ENCODE measurements at regions not wholly inside any gene's neighbourhood (a gene's known extent, or its start where the extent isn't known, plus 50 kb on each side); places are given as distances from the start of the nearest gene placed in this dataset.
"Not testable (repeated sequence)": the region's sequence is repeated elsewhere in the genome, so short reads cannot be mapped to it uniquely, and the experiment has no call there.

GRCh38 chrX:80912351-80912750, 102.7 kb upstream of the BRWD3 start:
- DNase-seq (ENCODE audit: low spot score); ATAC-seq; H3K4me2 ChIP-seq; H3K4me1 ChIP-seq (ENCODE audit: insufficient read depth); H3K4me1 Mint-ChIP-seq; H3K9me2 ChIP-seq (ENCODE audit: insufficient read depth); H3K79me2 ChIP-seq (replicated peaks; ENCODE audit: insufficient read depth); H3K27ac ChIP-seq (ENCODE audit: low read depth); H2AFZ ChIP-seq; H3K27me3 Mint-ChIP-seq (ENCODE audit: insufficient read depth, low read depth, poor library complexity); H4K20me1 ChIP-seq (replicated peaks; ENCODE audit: insufficient read depth); H3K4me3 Mint-ChIP-seq; H3F3A ChIP-seq (replicated peaks; ENCODE audit: low read depth); H3K36me3 ChIP-seq (ENCODE audit: insufficient read depth); H3K4me3 ChIP-seq; H3K27ac Mint-ChIP-seq; H3K36me3 Mint-ChIP-seq (ENCODE audit: low read depth); H3K27me3 ChIP-seq (ENCODE audit: insufficient read depth): not testable (repeated sequence)
- peaks cover 43% of the 10 kb centered on the region for H3K9me3 Mint-ChIP-seq

- no peak overlapping the region for H3K4me3 ChIP-seq
- no peaks in the 10 kb centered on the region for H3K27me3 ChIP-seq (ENCODE audit: insufficient read depth)
- TF ChIP-seq NANOG (IDR thresholded peaks at IDR 0.05; ENCODE audit: borderline replicate concordance) (no peak), REST (IDR thresholded peaks at IDR 0.05; ENCODE audit: unreplicated experiment) (no peak), ZNF331 (CRISPR knock-in tag; IDR thresholded peaks at IDR 0.05; ENCODE audit: low read depth) (no peak), CREB1 (CRISPR knock-in tag; IDR thresholded peaks at IDR 0.05; ENCODE audit: low read depth) (no peak), JUNB (IDR thresholded peaks at IDR 0.05; ENCODE audit: unreplicated experiment) (no peak), ZNF114 (CRISPR knock-in tag; IDR thresholded peaks at IDR 0.05) (no peak), EZH2 (IDR thresholded peaks at IDR 0.05; ENCODE audit: low read depth, unreplicated experiment) (no peak), ZNF462 (CRISPR knock-in tag; IDR thresholded peaks at IDR 0.05) (no peak), POLR2AphosphoS5 (IDR thresholded peaks at IDR 0.05; ENCODE audit: low read depth) (no peak)
- H3K27ac Mint-ChIP-seq, result no peak overlapping the region
- H3K79me2 ChIP-seq (replicated peaks; ENCODE audit: insufficient read depth), result no peaks in the 10 kb centered on the region
- DNase-seq (ENCODE audit: low spot score) (no peak), ATAC-seq (no peak)
- no peak overlapping the region for H2AFZ ChIP-seq
- H4K20me1 ChIP-seq (replicated peaks; ENCODE audit: insufficient read depth), result no peaks in the 10 kb centered on the region
- H3K4me2 ChIP-seq, result no peak overlapping the region
- H3K9me2 ChIP-seq (ENCODE audit: insufficient read depth), result no peaks in the 10 kb centered on the region
- H3K27me3 Mint-ChIP-seq (ENCODE audit: insufficient read depth, low read depth, poor library complexity), result no peaks in the 10 kb centered on the region
- no peaks in the 10 kb centered on the region for H3F3A ChIP-seq (replicated peaks; ENCODE audit: low read depth)
- H3K27ac ChIP-seq (ENCODE audit: low read depth), result no peak overlapping the region
- H3K36me3 ChIP-seq (ENCODE audit: insufficient read depth), result no peaks in the 10 kb centered on the region
- H3K4me3 Mint-ChIP-seq, result no peak overlapping the region
- peaks cover 2% of the 10 kb centered on the region; the same call in 1 of the 3 replicates for H3K4me1 Mint-ChIP-seq
- H3K4me1 ChIP-seq (ENCODE audit: insufficient read depth), result no peaks in the 10 kb centered on the region
- no peaks in the 10 kb centered on the region for H3K9me3 Mint-ChIP-seq
- H3K36me3 Mint-ChIP-seq (ENCODE audit: low read depth), result no peaks in the 10 kb centered on the region
Measured at GRCh38 chrX:80879916-80880315, 70.2 kb upstream of the BRWD3 start.
